KMS-11 (cell line): ENCODE measurements at regions not wholly inside any gene's neighbourhood (a gene's known extent, or its start where the extent isn't known, plus 50 kb on each side); places are given as distances from the start of the nearest gene placed in this dataset.

Source experiments
- H2AFZ ChIP-seq: fragments of 200-600 bp; sonication (generic); 2 replicates; pipeline ENCODE4 v1.6.1; 2016; ENCODE audit warnings: antibody characterized with exemption, mixed run types, low read depth
- H3K27ac ChIP-seq: fragments of 200-600 bp; sonication (generic); 2 replicates; pipeline ENCODE4 v1.6.1; 2016; ENCODE audit warnings: mild to moderate bottlenecking, mixed run types
- H3K27me3 ChIP-seq: fragments of 200-600 bp; sonication (generic); 2 replicates; pipeline ENCODE4 v1.6.1; 2017; ENCODE audit warnings: mild to moderate bottlenecking, low read depth, mixed run types, moderate library complexity; ENCODE audit not compliant: insufficient read depth
- H3K36me3 ChIP-seq: fragments of 200-600 bp; sonication (generic); 2 replicates; pipeline ENCODE4 v1.6.1; 2017; ENCODE audit warnings: mild to moderate bottlenecking, mixed run types; ENCODE audit not compliant: insufficient read depth
- H3K4me1 ChIP-seq: fragments of 200-600 bp; sonication (generic); 2 replicates; pipeline ENCODE4 v1.6.1; 2016; ENCODE audit warnings: mild to moderate bottlenecking, low read depth, mixed run types; ENCODE audit not compliant: poor library complexity, severe bottlenecking
- H3K4me2 ChIP-seq: fragments of 200-600 bp; sonication (generic); 2 replicates; pipeline ENCODE4 v1.7.0; 2016; ENCODE audit warnings: mild to moderate bottlenecking, mixed run types
- H3K4me3 ChIP-seq: fragments of 200-600 bp; sonication (generic); IDR thresholded peaks from 2 replicates; pipeline ENCODE4 v1.6.1; 2017; ENCODE audit warnings: low read depth, low read length, mixed read lengths; ENCODE audit not compliant: insufficient read depth
- H3K79me2 ChIP-seq: fragments of 200-600 bp; sonication (generic); 2 replicates; pipeline ENCODE4 v1.6.1; 2016; ENCODE audit warnings: low read depth, mixed run types; ENCODE audit not compliant: insufficient read depth
- H3K9ac ChIP-seq: fragments of 200-600 bp; sonication (generic); 2 replicates; pipeline ENCODE4 v1.6.1; 2016; ENCODE audit warnings: mild to moderate bottlenecking, mixed run types
- H4K20me1 ChIP-seq: fragments of 200-600 bp; sonication (generic); 2 replicates; pipeline ENCODE4 v1.6.1; 2016; ENCODE audit warnings: mild to moderate bottlenecking, mixed run types; ENCODE audit not compliant: insufficient read depth
- TF ChIP-seq, protein P1 (sequence below): fragments of 200-600 bp; sonication (generic); conservative IDR thresholded peaks from 2 replicates; pipeline ENCODE4 v1.6.1; 2017; ENCODE audit warnings: low read depth, mild to moderate bottlenecking, antibody characterized with exemption, low read length, moderate library complexity, mixed read lengths

DNA sequence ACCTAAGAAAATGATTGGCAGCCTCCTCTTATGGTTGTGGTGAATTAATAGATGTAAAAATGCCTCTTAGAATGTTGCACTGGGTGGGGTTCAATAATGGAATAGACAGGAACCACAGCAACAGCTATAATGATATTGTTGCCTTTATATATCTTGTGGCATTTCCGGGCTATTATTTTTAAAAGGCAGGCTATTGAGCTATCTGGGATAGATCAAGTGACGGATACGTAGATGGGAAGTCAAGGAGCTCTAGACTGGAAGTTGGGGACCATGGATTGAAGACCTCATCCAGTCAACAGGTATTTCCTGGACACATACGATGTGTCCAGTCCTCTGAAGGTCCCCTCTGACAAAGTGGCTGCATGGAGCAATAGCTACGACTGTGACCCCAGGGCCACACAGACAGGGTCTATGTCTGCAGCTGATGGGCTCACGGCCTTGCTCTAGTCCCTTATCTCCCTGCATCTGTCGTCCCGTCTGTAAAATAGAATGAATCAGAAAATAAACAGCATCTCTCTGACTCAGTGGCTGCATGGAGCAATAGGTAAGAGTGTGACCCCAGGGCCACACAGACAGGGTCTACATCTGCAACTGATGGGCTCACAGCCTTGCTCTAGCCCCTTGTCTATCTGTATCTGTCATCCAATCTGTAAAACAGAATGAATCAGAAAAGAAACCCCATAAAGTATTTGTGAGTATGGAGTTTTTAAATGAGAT is 117.7 kb upstream of the FOXF1 start:
- Histone ChIP-seq H2AFZ (no peak overlapping the region), H3K9ac (no peak overlapping the region), H3K27ac (no peak overlapping the region), H3K36me3 (no peaks in the 10 kb centered on the region), H3K4me1 (no peaks in the 10 kb centered on the region), H3K27me3 (peaks cover 21% of the 10 kb centered on the region), H3K4me2 (no peak overlapping the region), H3K79me2 (no peaks in the 10 kb centered on the region), H3K4me3 (no peak overlapping the region), H4K20me1 (no peaks in the 10 kb centered on the region)
- TF ChIP-seq, protein P1, sequence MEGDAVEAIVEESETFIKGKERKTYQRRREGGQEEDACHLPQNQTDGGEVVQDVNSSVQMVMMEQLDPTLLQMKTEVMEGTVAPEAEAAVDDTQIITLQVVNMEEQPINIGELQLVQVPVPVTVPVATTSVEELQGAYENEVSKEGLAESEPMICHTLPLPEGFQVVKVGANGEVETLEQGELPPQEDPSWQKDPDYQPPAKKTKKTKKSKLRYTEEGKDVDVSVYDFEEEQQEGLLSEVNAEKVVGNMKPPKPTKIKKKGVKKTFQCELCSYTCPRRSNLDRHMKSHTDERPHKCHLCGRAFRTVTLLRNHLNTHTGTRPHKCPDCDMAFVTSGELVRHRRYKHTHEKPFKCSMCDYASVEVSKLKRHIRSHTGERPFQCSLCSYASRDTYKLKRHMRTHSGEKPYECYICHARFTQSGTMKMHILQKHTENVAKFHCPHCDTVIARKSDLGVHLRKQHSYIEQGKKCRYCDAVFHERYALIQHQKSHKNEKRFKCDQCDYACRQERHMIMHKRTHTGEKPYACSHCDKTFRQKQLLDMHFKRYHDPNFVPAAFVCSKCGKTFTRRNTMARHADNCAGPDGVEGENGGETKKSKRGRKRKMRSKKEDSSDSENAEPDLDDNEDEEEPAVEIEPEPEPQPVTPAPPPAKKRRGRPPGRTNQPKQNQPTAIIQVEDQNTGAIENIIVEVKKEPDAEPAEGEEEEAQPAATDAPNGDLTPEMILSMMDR: no peak

DNA sequence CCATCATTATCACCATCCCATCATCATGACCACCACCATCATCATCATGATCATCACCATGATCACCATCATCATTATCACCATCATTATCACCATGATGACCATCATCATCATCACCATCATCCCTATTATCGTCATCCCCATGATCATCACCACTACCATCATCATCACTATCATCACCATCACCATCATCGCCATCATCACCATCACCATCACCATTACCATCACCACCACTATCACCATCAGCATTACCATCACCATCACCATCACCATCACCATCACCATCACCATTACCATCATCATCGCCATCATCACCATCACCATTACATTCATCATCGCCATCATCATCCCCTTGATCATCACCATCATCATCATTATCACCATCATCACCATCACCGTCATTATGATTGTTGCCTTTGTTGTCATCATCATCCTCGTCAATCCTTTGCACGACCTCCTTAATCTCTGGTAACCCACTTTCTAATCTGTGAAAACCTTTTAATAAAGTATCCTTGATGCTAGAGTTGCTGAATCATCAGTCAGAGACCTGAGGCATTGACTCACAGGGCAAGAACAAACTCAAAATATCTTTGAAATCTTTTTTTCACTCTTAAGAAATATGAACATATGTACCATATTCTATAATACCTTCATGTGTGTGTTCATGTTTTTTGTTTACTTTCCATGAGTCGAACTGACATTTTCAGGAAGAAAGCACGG is 116.3 kb upstream of the FOXF1 start:
- no peak overlapping the region for H2AFZ ChIP-seq
- H3K4me1 ChIP-seq: no peaks in the 10 kb centered on the region
- no peak overlapping the region for H3K9ac ChIP-seq
- no peaks in the 10 kb centered on the region for H3K79me2 ChIP-seq
- peaks cover 7% of the 10 kb centered on the region; the same call in 1 of the 2 replicates for H3K27me3 ChIP-seq
- H3K4me3 ChIP-seq: no peak overlapping the region
- TF ChIP-seq, protein P1: no peak
- H3K4me2 ChIP-seq: no peak overlapping the region
- no peaks in the 10 kb centered on the region for H4K20me1 ChIP-seq
- H3K27ac ChIP-seq: no peak overlapping the region
- no peaks in the 10 kb centered on the region for H3K36me3 ChIP-seq

DNA sequence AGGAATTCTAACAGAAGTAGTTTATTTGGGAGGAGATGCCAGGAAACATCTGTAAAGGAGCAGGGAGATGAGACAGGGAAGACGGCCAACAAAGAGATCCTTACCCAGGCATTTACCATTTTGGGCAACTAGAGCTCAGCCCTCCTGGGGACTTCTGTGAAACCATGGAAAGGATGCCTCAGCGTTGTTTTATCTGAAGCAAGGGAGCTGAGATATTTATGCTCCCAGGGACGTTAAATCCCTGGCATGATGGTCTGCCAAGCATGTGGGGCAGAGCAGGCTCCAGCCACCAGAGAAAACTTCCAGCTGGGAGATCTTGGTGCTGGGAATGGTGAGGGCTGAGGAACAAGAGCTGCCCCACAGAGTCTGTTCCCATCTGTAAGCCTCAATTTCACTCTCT is 114.8 kb upstream of the FOXF1 start:
- H3K36me3 ChIP-seq: no peaks in the 10 kb centered on the region
- no peaks in the 10 kb centered on the region for H4K20me1 ChIP-seq
- H3K4me3 ChIP-seq: no peak overlapping the region
- H2AFZ ChIP-seq: no peak overlapping the region
- no peaks in the 10 kb centered on the region; the same call in 1 of the 2 replicates for H3K27me3 ChIP-seq
- TF ChIP-seq, protein P1: no peak
- H3K4me1 ChIP-seq: no peaks in the 10 kb centered on the region
- no peak overlapping the region for H3K9ac ChIP-seq
- no peak overlapping the region for H3K27ac ChIP-seq
- no peaks in the 10 kb centered on the region for H3K79me2 ChIP-seq
- H3K4me2 ChIP-seq: no peak overlapping the region

DNA sequence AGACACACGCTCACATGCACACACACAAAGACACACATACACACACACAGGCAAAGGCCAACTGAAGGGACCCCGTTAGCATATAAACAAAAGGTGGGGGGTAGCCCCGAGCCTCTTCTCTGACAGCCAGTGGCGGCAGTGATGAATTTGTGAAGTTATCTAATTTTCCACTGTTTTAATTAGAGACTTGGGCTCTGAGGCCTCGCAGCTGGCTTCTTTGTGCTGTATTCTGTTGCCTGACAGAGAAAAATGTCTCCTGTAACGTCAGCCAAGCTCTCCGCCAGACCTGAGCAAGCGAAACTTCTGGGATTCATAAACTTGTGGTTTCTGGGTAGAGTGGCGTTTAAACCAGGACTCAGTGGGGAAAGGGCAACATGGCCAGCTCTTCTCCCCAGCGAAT is 113.9 kb upstream of the FOXF1 start:
- Histone ChIP-seq H3K9ac (no peak overlapping the region), H3K4me1 (no peaks in the 10 kb centered on the region), H2AFZ (no peak overlapping the region), H3K79me2 (no peaks in the 10 kb centered on the region), H4K20me1 (no peaks in the 10 kb centered on the region), H3K4me3 (no peak overlapping the region), H3K4me2 (no peak overlapping the region), H3K27ac (no peak overlapping the region), H3K36me3 (no peaks in the 10 kb centered on the region), H3K27me3 (no peaks in the 10 kb centered on the region; the same call in 1 of the 2 replicates)
- TF ChIP-seq, protein P1: no peak
